Anterior cingulate cortex (tissue), 58 donors: ENCODE measurements at regions not wholly inside any gene's neighbourhood (a gene's known extent, or its start where the extent isn't known, plus 50 kb on each side); places are given as distances from the start of the nearest gene placed in this dataset.

Experiments
- DNase-seq, 58 donors: peaks; one replicate each; lab custom pipeline; 2025; lab: John Stamatoyannopoulos, UW

DNA sequence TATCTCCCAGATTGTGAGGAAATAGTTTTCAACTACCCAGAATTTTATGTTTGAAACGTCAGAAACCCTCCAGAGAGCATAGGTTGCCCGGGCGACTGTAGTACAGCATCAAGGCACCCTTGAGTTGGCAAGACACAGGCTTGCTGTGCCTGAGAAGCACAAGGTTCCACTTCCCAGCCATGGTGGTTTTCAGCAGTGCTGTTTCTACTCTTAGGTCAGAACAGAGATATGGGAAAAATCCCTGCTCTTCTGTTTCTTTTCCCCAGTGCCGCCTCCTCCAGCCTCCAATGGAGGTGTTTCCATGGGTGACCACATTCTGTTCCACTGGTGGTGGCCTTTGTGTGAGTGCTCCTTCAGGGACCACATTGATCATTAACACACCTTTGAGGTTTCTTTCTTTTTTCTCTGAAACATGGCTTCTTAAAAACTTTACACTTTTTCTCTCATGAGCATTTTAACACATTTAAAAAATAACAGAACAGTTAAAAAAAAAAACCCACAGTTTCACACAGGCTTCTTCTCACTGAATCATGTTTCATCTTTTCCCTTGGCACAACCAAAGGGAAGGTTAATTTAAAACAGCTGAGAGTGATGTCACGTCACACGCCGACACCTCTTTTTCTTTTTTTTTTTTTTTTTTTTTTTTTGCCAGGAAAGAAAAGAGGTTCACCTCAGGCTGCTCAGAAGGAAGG, 229.3 kb upstream of the HDAC4 start:
- no peak for DNase-seq

DNA sequence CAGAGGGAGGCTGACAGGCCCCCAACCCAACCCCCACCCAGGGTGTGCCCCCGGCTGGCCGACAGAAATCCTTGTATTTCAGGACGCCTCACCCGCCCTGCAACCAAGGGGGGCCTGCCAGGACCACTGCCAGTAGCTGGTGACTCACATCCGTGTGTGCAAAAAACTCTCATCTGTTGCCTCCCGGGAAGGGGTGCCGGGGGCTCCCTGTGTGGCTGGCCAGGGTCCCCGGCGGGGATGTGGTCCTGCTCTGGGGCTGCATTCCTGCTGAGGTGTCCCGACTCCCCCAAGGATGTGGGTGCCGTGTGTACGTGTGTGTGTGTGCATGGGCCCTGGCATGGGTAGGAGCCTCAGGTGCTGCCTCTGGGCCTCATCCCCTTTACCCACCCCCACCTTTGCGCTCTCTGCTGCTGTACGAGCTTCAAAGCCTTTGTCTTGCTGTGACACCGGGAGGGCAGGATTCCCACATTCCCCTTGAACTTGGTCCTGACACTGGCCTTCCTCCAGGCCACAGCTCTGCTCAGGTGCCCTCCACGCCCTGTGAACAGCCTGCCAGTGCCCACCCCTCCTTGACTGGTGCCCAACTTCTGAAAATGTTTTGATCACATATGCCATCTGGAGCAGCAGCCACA, 226.3 kb upstream of the HDAC4 start:
- DNase-seq: no peak

DNA sequence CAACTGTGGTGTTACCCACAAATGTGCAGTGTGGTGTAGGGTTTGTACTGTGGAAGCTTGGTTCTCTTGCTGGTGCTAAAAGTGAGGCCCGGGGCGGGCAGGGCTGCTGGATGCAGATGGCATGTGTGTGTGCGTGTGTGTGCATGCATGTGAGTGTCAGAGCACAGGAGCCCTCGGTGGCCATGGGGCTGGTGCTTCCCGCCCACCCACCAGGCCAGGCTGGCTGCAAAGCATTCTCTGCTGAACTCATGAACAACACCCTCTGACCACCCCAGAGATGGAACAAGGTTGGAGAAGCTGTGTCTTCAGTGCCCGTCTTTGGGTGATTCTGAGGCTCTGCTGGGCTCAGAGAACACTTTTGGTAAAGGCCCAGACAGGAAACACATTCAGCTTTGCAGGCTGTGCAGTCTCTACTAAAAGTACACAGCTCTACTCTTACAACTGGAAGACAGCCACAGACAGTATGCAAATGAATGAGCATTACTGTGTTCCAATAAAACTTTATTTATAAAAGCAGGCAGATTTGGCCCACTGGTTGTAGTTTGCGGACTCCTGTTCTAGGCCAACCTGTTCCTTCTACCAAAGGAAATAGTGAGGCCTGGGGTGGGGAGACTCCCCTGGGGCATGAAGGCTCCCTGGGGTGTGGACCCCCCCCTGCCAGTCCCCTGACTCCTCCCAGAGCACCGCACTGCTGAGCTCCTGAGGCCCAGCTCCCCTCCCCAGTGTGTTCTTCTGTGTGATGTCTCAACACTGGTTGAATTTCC, 225.3 kb upstream of the HDAC4 start:
- DNase-seq: no peak

DNA sequence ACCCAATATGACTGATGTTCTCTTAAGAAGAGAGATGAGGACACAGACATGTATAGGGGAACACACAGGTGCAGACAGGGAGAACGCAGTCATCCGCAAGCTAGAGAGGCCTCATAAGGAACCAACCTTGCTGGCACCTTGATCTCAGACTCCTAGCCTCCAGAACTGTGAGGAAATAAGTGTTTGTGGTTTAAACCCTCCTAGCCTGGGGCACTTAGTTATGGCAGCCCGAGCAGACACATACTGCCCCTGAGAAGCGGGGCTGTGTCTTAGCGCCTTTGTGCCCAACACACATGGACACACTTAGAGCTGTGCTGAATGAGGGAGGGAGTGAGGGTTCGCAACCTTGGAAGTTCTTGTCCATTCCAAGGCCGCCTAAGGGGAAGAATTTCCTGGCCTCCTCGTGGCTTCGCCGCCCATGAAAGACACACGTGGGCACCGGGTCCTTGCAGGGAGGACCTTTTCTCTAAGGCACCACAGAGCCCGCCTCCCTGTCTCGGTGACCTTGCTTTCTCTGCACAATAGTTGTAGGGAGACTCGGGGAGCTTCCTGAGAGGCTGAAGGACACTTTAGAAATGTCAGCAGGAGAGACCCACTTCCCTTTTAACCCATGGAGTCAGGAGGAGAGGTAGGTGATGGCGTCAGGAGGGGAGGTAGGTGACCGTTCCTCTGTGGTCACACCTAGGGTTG, 224.5 kb upstream of the HDAC4 start:
- DNase-seq: no peak

DNA sequence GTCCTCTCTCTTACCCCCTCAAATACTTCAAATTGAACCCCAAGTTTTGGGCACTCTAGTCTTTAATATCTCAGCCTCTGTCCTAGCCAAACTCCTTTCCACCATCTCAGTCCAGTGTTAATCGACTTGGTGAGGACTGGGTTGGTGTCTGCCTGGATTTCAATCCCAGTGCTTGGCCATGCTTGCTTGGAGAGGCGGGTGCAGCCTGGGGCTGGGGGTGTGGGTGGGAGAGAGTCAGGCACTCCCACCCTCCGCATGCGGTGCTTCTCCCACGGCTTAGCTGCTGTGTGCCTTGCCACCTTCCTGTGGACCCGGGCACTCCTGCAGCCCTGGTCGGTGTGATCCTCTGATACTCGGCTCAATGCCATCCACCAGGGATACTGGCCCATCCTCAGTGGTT, 220.8 kb upstream of the HDAC4 start:
- no peak for DNase-seq

DNA sequence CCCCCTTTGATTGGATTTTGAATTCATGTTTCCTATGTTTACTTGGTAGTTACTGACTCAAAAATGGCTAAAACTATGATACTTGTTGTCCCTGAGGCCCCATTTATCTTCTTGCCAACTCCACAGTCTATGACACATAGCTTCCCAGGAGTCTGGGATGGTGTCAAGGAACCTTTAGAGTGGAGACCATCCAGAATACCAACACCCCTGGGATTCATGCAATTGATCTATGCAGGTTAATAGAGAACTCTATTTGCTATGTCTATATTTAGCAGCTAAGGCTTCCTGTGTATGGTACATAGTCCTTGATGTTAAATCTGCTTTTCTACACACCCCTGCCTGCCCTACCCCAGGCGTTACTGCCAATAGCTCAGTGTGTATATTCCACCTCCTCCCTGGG, 218.5 kb upstream of the HDAC4 start:
- DNase-seq: no peak

DNA sequence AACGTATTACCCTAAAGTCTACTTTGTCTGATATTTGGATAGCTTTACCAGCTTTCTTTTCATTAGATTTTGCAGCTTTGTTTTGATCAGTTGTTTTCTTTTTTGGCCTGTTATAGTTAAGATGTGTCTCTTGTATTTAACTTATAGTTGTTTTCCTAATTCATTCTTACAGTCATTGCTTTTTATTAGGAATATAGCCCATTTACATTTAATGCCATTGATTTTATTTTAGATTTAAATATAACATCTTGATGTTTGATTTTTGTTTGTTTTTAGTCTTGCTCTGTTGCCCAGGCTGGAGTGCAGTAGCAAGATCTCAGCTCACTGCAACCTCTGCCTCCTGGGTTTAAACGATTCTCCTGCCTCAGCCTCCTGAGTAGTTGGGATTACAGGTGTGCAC, 215.9 kb upstream of the HDAC4 start:
- DNase-seq: no peak

DNA sequence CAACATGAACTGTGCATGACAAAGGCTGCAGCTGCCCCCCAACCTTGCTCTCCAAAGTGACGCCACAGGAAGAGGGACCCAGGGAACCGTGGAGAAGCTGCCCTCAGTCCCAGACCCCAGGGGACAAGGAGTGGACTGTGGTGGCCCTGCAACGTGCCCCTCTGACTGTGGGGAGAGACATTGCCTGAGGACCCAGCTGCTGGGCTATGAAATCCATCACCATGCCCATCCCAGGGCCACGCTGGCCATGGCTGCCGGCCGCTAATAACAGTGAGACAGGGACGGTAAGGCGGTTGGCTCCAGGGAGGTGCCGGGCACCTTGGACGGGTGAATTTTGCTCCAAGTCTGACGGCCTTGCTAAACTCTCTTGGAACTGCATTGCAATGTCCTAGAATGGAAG, 211.3 kb upstream of the HDAC4 start:
- DNase-seq: no peak

DNA sequence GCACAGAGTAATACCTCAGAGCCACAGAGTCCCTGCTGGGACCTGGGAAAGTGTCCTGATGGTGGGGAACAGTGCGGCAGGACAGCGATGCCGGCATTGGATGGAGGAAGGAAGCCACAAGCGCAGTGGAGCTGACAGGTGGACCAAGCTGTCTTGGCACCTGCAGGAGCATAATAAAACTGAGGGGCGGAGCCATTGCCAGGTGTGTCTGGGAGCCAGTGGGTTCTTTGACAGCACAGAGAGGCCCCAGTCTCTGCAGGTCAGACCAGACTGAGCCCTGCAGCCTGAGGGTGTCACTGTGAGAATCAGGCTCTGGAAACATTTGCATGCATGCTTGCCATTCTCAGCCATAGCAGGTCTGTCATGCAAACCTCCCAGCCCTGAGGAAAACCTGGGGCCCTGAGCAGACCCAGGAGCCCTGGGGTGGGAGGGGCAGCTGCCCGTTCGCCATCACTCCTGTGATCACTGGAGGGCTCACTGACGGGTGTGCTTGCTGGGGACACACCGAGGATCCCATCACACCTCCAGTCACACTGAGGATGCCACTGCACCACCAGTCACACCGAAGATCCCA, 210.5 kb upstream of the HDAC4 start:
- DNase-seq: no peak

DNA sequence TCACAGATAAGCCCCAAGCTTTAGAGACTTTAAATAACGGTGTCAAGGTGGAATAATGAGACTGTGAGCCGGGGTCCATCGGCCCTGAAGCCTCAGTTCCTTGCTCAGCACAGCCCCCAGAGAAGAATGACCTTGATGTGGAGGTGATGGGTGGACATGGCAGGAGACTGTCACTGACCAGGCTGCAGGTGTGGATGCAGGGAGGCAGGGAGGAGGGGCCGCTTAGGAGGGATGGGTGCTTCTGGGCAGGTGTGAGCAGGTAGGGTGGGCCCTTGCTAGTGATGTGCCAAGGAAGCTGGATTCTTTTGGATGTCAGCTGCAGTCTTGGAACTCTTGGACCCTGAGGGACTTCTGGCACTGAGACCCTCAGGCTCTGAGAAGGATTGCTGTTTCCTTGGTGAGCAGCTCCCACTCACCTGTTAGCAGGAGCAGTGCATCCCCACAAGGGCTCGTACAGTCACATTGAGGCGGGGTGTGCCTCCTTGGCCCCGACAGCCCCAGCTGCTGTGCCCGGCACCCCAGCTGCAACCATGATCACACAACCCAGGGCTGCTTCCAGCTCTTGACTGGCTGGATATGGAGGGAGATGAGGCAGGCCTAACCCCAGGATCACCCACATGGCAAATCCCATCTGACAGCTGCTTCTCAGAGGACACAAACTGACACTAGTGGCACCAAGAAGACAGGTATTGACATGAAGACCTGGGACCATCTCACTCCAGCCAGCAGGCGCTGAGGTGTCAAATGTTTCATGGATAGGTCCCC, 209.8 kb upstream of the HDAC4 start:
- DNase-seq: no peak

DNA sequence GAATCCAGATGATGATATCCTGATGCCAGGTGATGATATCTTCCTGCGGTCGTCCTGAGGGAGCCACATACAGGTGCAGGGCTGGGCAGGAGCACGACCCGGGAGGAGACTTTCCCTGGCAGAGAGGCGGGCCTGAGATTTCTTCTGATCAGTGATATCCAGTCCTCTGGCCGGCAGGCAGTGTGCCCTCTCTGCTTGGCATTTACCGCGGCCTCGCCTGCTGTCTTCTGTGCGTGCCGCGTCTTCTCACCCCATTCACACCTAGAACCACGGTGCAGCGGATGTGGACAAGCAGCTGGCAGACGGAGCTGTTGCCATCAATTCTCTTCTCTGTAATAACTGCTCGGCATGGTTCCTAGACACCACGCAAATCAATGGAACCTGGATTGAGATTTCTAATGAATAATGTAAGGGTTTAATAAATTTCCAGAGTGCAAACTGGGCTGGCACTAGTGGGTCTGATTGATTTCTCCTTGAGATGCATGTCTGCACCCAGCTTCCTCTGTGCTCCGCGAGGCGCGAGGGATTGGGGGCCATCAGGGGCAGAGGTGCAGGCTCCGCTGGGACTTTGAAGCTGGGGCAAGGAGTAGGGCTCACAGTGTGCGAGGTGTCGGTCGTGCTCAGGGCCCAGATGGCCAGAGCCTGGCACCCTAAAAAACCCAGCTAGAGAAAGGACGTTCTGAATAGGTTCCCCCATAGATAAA, 208.9 kb upstream of the HDAC4 start:
- no peak for DNase-seq

DNA sequence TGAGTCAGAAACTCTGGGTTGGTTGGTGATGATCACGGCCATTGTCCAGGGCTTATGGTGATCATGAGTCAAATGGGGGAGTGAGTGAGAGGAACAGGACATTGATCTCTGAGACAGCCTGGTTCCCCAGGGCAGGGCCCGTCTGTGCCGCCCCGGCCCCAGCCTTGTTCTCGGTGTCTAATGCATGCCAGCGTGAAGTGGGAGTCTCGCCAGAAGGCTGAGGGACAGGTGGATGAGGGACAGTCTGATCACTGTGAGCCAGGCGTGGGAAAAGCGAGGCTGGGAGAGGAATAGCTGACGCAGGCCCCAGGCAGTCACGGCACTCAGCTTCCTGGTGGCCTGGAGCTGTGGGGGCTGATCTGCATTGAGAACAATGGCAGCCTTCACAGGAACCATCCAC, 208.3 kb upstream of the HDAC4 start:
- peak in 3 of 58 donors; percentile 24 to 37 (median 25) for DNase-seq

DNA sequence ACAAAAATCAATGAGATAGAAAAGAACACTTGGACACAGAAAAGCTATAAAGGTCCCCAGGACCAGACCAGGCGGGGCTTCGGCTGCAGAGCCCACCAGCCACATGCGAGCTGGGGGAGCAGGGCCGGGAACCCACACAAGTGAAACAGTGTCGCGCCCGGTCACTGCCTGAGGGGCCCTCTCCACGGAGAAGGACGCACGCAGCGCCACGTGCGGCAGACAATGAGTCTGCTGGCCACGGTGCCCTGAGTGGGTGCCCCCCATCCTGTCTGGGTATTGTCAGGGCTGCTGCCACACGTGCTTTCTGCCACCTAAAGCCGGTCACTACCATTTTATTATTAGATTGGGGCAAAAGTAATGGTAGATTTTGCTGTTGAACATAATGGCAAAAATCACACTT, 207.9 kb upstream of the HDAC4 start:
- no peak for DNase-seq

DNA sequence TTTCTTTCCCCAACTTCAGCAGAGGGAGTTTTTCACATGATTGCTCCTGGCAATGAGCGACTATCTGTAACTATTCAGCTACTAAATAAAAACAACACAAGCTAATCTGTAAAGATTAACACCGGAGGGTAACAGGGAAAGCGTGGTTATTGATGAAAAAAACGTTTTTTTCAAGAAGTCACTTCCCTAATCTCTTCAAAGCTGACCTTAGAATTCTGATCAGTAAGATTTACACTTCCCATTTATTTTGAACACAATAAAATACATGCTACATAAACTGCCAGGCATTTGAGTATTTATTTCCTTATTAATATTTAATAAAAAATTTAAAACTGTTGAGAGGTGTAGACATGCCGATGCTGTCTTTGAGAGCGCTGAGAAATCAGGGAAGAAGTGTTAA, 207.4 kb upstream of the HDAC4 start:
- DNase-seq: no peak

DNA sequence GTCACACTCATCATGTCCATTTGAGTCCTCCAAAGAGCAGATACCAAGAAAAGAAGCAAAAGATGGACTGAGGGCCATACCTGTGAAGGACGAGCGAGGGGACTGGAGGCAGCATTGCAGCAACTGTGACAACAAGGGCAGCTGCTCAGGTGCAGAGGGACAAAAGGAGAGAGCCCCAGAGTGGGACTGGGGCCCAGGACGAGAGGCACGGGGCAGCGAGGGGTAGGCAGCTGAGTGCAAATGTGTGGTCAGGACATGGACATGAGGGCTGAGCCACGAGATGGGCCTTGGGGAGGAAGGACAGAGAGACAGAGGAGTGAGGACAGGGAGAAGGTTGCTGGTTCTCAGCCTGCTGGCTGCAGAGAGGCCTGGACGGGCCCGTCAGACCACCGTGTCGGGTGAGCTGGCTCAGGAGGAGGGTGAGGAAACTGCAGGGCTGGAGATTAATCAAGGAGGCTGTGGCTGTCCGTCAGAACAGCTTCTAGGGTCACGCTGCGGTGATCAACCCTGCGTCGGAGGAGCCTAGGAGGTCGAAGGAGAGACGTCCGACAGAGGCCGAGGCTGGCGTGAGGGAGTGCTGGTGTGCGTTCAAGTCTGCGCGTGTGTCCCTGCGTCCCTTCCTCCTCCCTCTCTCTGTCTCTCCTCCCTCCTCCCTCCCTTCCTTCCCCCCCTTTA, 206.8 kb upstream of the HDAC4 start:
- no peak for DNase-seq

DNA sequence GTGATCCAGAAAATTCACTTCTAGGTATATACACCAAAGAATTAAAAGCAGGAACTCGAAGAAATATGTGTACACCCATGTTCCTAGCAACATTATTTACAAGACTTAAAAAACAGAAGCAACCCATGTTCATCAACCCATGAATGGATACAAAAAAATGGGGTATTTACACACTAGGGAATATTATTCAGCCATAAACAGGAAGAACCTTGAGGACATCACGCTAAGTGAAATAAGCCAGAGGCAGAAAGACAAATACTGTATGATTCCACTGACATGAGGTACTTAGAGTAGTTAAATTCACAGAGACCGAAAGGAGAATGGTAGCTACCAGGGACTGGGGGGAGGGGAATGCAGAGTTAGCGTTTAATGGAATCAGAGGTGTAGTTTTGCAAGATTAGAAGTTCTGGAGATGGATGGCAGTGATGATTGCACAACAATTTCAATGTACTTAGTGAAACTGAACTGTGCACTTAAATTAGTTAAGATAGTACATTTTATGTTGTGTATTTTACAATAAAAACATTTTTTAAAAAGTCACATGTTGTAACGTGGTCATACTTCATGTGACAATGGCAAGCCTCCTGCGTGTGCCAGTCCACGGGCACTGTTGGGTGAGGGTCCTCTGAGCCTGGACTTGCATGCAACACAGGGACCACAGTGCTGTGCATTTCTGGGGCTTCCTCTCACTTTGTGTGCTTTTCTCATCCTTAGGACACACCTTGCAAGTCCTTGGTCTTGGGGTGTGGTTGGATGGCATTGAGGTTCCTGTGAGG, 206.1 kb upstream of the HDAC4 start:
- DNase-seq: no peak

DNA sequence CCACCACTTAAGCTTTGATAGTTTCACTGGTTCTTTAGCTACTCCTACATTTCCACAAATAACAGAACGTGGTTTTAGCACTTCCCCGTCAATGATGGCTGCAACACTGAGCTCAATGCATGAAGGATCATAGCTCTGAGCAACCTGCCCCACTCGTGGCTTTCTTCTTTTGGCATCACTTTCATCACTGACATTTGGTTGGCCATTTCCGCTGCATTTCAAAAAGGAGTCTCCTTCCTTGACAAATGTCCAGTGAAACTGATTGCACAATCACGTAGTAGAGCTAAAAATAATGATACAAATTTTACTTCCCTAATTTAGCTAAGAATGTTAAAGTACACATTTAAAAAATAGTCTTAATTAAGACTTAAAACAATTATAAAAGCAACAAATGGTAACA, 205.2 kb upstream of the HDAC4 start:
- peak in 3 of 58 donors; percentile 10 to 32 (median 26) for DNase-seq

DNA sequence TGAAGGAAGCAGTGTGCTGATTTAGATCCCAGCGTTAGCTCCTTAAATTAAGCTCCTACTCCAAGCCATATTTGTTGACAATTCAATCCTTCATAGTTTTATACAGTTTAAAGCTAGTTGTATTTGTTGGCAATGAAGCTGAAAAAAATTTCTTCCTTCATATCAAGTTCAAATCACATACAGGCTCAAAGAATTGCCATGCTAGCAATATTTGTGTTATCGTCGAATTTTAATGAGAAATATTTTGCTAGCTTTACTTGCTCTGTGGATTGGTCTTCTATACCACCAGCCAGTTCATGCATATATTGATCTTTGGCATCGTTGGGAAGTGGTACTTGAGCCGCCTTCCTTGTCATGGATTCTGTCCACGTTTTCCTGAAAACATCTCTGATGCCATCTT, 204.6 kb upstream of the HDAC4 start:
- no peak for DNase-seq
